ENCODE measurements at regions not wholly inside any gene's neighbourhood (a gene's known extent, or its start where the extent isn't known, plus 50 kb on each side); places are given as distances from the start of the nearest gene placed in this dataset.
A peak's percentile ranks its signal among the peaks of the same experiment; 100 is the strongest.

GRCh38 chr2:122022531-122022930 is 267.1 kb downstream of the TSN start:
- no peaks in the 10 kb centered on the region for H3K36me3 ChIP-seq (ENCODE audit: control insufficient read depth, insufficient read depth, low read length, severe bottlenecking)

GRCh38 chr2:122023059-122023864 is 267.8 kb downstream of the TSN start:
- Histone ChIP-seq H3K9me3 (ENCODE audit: control insufficient read depth, low read length) (no peaks in the 10 kb centered on the region), H3K9ac (ENCODE audit: low read length) (no peak overlapping the region), H3K36me3 (ENCODE audit: control insufficient read depth, insufficient read depth, low read length, severe bottlenecking) (no peaks in the 10 kb centered on the region), H3K4me3 (ENCODE audit: low read length) (no peak overlapping the region), H3K27me3 (replicated peaks; ENCODE audit: control insufficient read depth, insufficient read depth, low read length) (peaks cover 13% of the 10 kb centered on the region), H3K4me1 (ENCODE audit: control insufficient read depth, insufficient read depth, low read length) (peaks cover 12% of the 10 kb centered on the region)
- DNase-seq (ENCODE audit: low read depth), result no peak

More at GRCh38 chr2:122022531-122022930, 267.1 kb downstream of the TSN start:
- Histone ChIP-seq H3K9me3 (ENCODE audit: control insufficient read depth, low read length) (no peaks in the 10 kb centered on the region), H3K27me3 (replicated peaks; ENCODE audit: control insufficient read depth, insufficient read depth, low read length) (peaks cover 13% of the 10 kb centered on the region), H3K4me1 (ENCODE audit: control insufficient read depth, insufficient read depth, low read length) (peaks cover 5% of the 10 kb centered on the region), H3K4me3 (ENCODE audit: low read length) (no peak overlapping the region), H3K9ac (ENCODE audit: low read length) (no peak overlapping the region)
- DNase-seq (ENCODE audit: low read depth), result no peak

GRCh38 chr2:122027510-122028217 is 272.2 kb downstream of the TSN start:
- no peak for DNase-seq (ENCODE audit: low read depth)

GRCh38 chr2:122028371-122029100 is 273.1 kb downstream of the TSN start:
- Histone ChIP-seq H3K36me3 (ENCODE audit: control insufficient read depth, insufficient read depth, low read length, severe bottlenecking) (no peaks in the 10 kb centered on the region), H3K9me3 (ENCODE audit: control insufficient read depth, low read length) (no peaks in the 10 kb centered on the region), H3K9ac (ENCODE audit: low read length) (no peak overlapping the region), H3K4me3 (ENCODE audit: low read length) (no peak overlapping the region), H3K4me1 (ENCODE audit: control insufficient read depth, insufficient read depth, low read length) (peaks cover 23% of the 10 kb centered on the region), H3K27me3 (replicated peaks; ENCODE audit: control insufficient read depth, insufficient read depth, low read length) (peaks cover under 1% of the 10 kb centered on the region)
- peak; percentile 71 for DNase-seq (ENCODE audit: low read depth)

More at GRCh38 chr2:122027510-122028217, 272.2 kb downstream of the TSN start:
- no peaks in the 10 kb centered on the region for H3K9me3 ChIP-seq (ENCODE audit: control insufficient read depth, low read length)
- H3K9ac ChIP-seq (ENCODE audit: low read length), result no peak overlapping the region
- H3K4me1 ChIP-seq (ENCODE audit: control insufficient read depth, insufficient read depth, low read length), result peaks cover 23% of the 10 kb centered on the region
- no peak overlapping the region for H3K4me3 ChIP-seq (ENCODE audit: low read length)
- peaks cover 3% of the 10 kb centered on the region for H3K27me3 ChIP-seq (replicated peaks; ENCODE audit: control insufficient read depth, insufficient read depth, low read length)
- no peaks in the 10 kb centered on the region for H3K36me3 ChIP-seq (ENCODE audit: control insufficient read depth, insufficient read depth, low read length, severe bottlenecking)

GRCh38 chr2:122029456-122029855 is 274.0 kb downstream of the TSN start:
- no peaks in the 10 kb centered on the region for H3K36me3 ChIP-seq (ENCODE audit: control insufficient read depth, insufficient read depth, low read length, severe bottlenecking)
- H3K27me3 ChIP-seq (replicated peaks; ENCODE audit: control insufficient read depth, insufficient read depth, low read length), result peaks cover 4% of the 10 kb centered on the region
- peaks cover 23% of the 10 kb centered on the region for H3K4me1 ChIP-seq (ENCODE audit: control insufficient read depth, insufficient read depth, low read length)
- H3K9me3 ChIP-seq (ENCODE audit: control insufficient read depth, low read length), result no peaks in the 10 kb centered on the region
- no peak overlapping the region for H3K4me3 ChIP-seq (ENCODE audit: low read length)
- DNase-seq (ENCODE audit: low read depth), result no peak
- no peak overlapping the region for H3K9ac ChIP-seq (ENCODE audit: low read length)

- no peak for DNase-seq (ENCODE audit: low read depth)
- H3K27me3 ChIP-seq (replicated peaks; ENCODE audit: control insufficient read depth, insufficient read depth, low read length), result peaks cover 4% of the 10 kb centered on the region
- H3K9me3 ChIP-seq (ENCODE audit: control insufficient read depth, low read length), result no peaks in the 10 kb centered on the region
- no peak overlapping the region for H3K4me3 ChIP-seq (ENCODE audit: low read length)
- H3K9ac ChIP-seq (ENCODE audit: low read length), result no peak overlapping the region
- no peaks in the 10 kb centered on the region for H3K36me3 ChIP-seq (ENCODE audit: control insufficient read depth, insufficient read depth, low read length, severe bottlenecking)
- peaks cover 23% of the 10 kb centered on the region for H3K4me1 ChIP-seq (ENCODE audit: control insufficient read depth, insufficient read depth, low read length)
Measured at GRCh38 chr2:122029945-122030344, 274.5 kb downstream of the TSN start.

GRCh38 chr2:122031544-122032263 is 276.3 kb downstream of the TSN start:
- Histone ChIP-seq H3K36me3 (ENCODE audit: control insufficient read depth, insufficient read depth, low read length, severe bottlenecking) (no peaks in the 10 kb centered on the region), H3K4me1 (ENCODE audit: control insufficient read depth, insufficient read depth, low read length) (peaks cover 18% of the 10 kb centered on the region), H3K9ac (ENCODE audit: low read length) (no peak overlapping the region), H3K9me3 (ENCODE audit: control insufficient read depth, low read length) (no peaks in the 10 kb centered on the region), H3K4me3 (ENCODE audit: low read length) (no peak overlapping the region), H3K27me3 (replicated peaks; ENCODE audit: control insufficient read depth, insufficient read depth, low read length) (peaks cover 4% of the 10 kb centered on the region)
- no peak for DNase-seq (ENCODE audit: low read depth)

GRCh38 chr2:122032264-122032645 is 276.8 kb downstream of the TSN start:
- no peak overlapping the region for H3K9ac ChIP-seq (ENCODE audit: low read length)
- peaks cover 18% of the 10 kb centered on the region for H3K4me1 ChIP-seq (ENCODE audit: control insufficient read depth, insufficient read depth, low read length)
- DNase-seq (ENCODE audit: low read depth), result no peak
- peaks cover 4% of the 10 kb centered on the region for H3K27me3 ChIP-seq (replicated peaks; ENCODE audit: control insufficient read depth, insufficient read depth, low read length)
- H3K9me3 ChIP-seq (ENCODE audit: control insufficient read depth, low read length), result no peaks in the 10 kb centered on the region
- H3K4me3 ChIP-seq (ENCODE audit: low read length), result no peak overlapping the region
- no peaks in the 10 kb centered on the region for H3K36me3 ChIP-seq (ENCODE audit: control insufficient read depth, insufficient read depth, low read length, severe bottlenecking)

- no peaks in the 10 kb centered on the region for H3K9me3 ChIP-seq (ENCODE audit: control insufficient read depth, low read length)
- peaks cover 6% of the 10 kb centered on the region for H3K4me1 ChIP-seq (ENCODE audit: control insufficient read depth, insufficient read depth, low read length)
- H3K36me3 ChIP-seq (ENCODE audit: control insufficient read depth, insufficient read depth, low read length, severe bottlenecking), result no peaks in the 10 kb centered on the region
- H3K27me3 ChIP-seq (replicated peaks; ENCODE audit: control insufficient read depth, insufficient read depth, low read length), result peaks cover 4% of the 10 kb centered on the region
- no peak for DNase-seq (ENCODE audit: low read depth)
- no peak overlapping the region for H3K4me3 ChIP-seq (ENCODE audit: low read length)
- no peak overlapping the region for H3K9ac ChIP-seq (ENCODE audit: low read length)
Measured at GRCh38 chr2:122033778-122034177, 278.3 kb downstream of the TSN start.

GRCh38 chr2:122034344-122034743 is 278.9 kb downstream of the TSN start:
- Histone ChIP-seq H3K27me3 (replicated peaks; ENCODE audit: control insufficient read depth, insufficient read depth, low read length) (peaks cover 4% of the 10 kb centered on the region), H3K9ac (ENCODE audit: low read length) (no peak overlapping the region), H3K36me3 (ENCODE audit: control insufficient read depth, insufficient read depth, low read length, severe bottlenecking) (no peaks in the 10 kb centered on the region), H3K4me3 (ENCODE audit: low read length) (no peak overlapping the region), H3K9me3 (ENCODE audit: control insufficient read depth, low read length) (no peaks in the 10 kb centered on the region), H3K4me1 (ENCODE audit: control insufficient read depth, insufficient read depth, low read length) (peaks cover under 1% of the 10 kb centered on the region)
- no peak for DNase-seq (ENCODE audit: low read depth)
